NCI-H128 (cell line): ENCODE measurements at regions not wholly inside any gene's neighbourhood (a gene's known extent, or its start where the extent isn't known, plus 50 kb on each side); places are given as distances from the start of the nearest gene placed in this dataset.

Source experiments
- DNase-seq: peaks from one replicate; lab custom pipeline; 2025; ENCODE audit not compliant: unreplicated experiment; lab: John Stamatoyannopoulos, UW

DNA sequence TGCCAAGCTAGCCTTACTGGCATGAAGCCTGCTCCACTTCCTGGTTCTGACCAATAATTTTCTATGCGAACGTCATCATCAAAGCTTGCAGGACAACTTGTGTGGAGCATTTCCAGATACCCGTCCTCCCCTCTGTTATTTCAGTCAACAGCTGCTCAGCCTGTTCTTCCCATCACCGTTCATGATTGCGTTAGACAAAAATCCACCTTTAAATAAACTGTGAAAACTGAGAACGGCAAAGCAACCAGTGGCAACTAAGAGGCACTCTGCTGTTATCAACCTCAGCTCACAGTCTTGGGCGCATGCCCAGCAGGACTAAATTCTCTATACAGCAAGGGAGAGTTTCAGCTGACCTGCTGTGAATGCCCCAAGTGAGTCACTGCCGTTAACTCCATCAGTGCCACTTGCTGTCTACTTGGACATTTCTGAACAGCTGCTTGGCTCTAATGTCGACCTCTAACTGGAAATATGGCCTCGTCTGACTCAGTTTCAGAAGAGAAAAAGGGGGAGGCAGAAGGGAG lies 207.4 kb upstream of the RUNX1 start:
- peak; percentile 45 for DNase-seq

DNA sequence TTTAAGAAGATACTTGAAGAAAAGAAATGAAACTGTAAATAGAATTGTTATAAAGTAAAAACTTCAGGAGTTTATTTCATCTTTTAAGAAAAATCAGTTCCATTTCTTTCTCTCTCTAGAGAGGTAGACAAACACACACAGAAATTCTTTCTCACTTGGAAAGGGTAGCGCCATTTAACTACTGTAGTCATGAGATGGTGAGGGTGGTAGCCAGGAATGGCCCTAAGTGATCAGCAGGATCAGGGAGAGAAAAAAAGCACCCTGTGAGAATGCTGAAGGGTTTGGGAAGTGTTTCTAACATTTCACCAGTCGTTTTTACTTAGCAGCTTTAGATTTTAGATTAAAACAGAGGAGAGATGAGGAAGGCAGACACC lies 205.7 kb upstream of the RUNX1 start:
- DNase-seq: no peak

DNA sequence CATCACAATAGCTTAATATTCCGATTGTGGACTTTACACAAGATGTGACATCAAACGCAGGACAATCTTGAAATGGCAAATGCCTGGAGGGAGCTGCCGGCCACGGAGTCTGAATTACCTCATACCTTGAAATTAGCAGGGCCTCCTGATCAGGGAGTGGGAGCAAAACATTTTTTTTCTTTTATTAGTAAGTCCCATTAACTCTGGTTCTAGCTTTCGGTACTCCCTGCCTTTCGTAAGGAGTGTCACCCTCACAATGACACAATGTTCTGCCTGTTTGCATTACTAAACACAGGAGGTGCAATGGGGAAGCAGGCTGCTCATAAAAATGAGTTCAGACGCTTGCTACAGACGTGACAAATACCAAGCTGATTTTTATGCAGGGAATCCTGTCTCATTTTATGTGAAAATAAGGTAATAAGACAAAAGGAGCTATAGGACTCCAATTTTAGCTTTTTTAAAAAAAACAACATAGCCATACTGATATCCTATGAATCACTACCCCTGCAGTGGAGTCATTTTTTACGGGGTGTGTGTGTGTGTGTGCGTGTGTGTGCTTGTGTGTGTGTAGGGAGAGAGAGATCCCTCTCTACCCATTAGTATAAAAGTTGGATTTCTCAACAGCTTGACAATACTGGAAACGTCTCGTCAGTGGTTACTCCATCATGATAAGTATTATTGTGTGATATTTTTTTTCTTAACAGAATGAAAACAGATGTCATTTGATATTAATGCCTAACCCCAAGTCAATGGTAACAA lies 205.1 kb upstream of the RUNX1 start:
- DNase-seq: no peak

DNA sequence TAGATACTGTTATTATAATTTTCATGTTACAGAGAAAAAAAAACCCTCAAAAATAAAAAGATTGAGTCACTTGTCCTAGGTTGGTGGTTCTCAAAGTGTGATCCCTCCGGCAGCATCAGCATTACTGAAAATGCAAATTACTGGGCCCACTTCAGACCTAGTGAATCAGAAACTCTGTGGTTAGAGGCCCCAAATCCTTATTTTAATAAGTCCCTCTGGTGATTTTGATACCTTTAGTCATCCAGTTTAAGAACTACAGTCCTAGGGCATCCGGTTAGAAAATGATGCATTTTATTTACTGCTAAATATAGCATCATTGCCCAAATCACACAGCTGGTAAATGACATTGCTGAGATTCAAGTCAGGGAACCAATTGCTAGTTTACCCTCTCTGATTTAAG lies 203.7 kb upstream of the RUNX1 start:
- no peak for DNase-seq

DNA sequence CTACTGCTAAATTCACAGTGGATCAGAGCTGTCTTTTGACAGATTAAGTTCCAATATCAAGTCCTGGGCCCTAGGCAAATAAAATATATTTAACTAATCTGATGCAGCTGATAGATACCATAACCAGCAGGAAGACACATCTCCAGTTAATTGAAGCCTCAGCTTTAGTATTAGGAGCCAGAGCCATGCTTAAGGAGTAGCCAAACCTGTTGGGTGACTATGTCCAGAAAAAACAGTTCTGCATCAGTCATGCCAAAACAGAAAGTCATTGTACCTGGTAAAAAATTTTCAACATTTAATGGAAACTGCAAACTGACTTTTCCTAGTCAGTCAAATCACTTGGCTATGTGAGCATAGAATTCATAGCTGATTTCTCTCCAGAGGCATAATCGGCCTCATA lies 200.5 kb upstream of the RUNX1 start:
- DNase-seq: no peak

DNA sequence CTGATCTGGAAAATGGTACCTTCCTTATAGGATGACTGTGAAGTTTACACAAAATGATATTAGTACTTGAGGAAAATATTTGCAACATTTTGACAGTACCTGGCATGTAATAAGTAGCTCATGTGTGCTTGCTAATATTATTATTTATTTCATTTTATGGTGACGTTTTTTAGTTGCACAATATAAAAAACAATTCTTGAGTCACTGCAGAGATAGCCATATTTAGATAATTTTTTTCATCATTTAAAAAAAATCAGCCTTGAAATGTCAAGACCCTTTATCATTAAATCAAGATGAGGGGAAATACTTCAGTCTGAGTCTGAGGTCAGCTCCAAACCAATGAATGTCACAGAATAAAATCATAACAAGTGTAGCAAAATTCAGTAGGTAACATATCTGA lies 196.8 kb upstream of the RUNX1 start:
- DNase-seq: no peak

DNA sequence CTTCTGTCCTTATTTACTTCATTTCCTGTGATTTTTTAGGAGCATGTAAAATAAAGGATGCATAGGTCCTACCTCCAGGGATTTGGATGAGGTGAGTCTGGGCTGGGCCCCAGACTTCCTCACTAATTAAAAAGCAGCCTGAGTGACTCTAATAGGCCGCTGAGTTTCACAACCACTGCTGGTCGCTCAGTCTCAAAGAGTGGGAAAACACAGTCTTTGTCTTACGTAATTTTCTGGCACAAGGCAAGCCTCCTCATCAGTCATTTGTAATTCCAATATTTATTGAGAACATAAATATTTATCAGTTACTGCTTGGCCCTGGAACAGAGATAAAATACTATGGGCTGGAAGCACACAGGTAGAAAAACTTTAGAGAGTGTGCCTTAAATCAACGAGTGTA lies 195.4 kb upstream of the RUNX1 start:
- DNase-seq: no peak

DNA sequence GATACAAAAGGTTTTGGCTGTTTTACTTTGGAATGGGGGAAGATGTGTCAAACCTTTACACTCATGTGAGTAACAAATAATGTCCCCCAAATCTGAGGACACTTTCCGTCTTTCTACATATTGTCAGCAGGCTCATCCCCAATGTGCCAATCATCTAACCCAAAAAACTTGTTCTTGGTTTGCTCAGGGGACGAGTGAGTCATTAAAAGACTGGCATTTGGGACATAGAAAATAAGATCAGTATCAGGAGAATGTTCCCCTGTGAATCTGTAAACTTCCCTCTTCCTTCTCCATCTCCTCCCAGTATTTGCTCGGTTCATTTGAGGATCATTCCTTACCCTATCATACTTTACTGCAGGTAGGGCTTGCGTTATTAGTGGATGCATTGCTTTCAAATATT lies 194.1 kb upstream of the RUNX1 start:
- no peak for DNase-seq

DNA sequence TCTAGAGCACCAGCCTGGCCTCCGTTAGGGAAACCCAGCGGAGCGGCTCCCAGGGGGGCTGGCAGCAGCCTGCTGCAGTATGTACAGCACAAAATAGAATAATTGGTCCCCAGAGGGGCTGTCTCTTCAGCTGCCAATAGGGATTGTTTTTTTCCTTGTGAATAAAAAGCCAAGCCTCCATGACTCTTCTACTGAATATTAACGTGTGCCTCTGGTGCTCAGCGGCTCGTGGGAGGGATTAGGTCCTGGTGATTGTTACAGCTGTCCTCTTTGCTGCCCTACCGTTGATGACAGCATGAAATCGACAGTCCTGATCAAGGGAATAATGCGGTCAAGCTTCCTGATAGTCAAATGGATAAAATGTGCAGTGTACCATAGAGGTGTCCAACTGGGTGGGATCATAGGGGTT lies 190.7 kb upstream of the RUNX1 start:
- DNase-seq: peak; percentile 59

DNA sequence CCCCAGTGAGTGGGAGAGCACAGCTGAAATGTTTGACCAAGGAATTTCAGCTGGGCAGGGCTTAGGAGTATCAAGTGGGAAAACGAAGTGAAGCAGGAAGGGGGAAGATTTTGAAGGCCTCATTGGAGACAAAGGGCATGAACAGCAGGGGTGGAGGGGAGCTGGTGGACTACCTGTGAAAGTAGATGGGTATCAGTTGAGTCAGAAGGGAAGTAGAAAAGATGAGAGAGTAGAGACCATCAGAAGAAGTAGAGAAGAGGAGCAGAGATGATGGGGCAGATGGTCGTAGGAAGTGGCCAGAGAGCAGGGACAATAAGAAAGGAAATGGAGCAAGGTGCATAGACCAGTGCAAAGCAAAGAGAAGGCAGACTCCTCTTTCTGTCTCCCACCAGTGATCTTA lies 189.0 kb upstream of the RUNX1 start:
- DNase-seq: no peak

DNA sequence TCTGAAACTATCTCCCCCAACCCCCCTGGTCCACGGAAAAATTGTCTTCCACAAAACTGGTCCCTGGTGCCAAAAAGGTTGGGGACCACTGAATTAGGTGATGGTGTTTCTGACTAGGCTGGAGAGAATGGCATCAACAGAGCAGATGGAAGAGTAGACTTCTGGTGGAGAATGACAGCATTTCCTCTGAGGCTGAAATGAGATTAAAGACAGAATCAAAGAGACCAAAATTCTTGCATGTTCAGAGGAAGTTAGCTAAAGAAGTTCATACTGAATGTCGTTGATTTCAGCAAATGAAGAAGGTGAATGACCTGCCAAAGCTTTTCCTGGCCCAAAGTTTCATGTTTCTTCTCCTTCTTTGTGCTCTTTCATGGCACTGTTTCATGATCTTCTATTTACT lies 188.2 kb upstream of the RUNX1 start:
- no peak for DNase-seq

DNA sequence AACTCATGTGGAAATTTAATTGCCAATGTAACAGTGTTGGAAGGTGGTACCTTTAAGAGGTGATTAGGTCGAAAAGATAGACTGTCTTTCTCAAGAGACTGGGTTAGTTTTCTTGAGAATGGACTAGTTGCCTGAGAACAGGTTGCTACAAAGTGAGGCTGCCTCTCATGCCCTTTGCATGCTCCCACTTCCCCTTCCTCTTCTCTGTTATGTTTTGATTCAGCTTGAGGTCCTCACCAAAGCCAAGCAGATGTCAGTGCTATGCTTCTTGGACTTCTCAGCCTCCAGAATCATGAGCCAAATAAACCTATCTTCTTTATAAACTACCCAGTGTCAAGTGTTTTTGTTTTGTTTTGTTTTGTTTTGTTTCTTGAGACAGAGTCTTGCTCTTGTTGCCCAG lies 187.0 kb upstream of the RUNX1 start:
- DNase-seq: no peak

DNA sequence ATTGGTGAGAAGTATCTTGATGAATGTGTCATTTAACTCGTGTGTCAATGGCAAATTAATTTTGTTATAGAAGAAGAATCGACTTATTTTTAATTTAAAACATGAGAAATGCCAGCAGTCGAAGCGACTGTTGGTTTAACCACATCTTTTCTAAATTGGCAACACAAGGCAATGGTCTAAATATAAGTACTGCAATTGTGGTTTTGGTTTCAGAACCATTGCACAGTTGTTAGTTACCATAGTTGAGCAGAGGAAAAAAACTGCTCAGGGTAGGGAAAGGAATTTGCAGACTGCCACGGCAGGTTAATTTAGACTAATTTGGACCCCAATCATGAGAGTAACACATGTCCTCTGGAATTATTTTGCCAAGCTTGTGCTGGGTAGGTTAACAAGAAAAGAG lies 185.6 kb upstream of the RUNX1 start:
- DNase-seq: no peak

DNA sequence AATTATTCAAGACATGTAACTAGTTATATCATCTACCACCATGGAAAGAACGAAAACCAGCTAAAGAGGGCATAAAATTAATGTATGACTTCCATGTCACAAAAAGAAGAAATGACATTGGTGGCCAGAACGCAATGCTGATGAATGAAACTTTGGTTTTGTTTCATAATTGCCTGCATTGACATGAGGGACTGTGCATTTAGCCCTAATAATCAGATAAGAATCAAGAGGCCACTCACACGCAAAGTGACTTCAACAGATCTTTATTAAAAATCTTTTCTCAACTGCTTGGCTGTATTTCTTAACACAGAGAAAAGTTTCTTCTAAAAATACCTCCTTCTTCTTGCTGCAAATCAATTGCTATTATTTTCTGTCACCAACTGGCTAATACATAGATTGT lies 184.7 kb upstream of the RUNX1 start:
- no peak for DNase-seq

DNA sequence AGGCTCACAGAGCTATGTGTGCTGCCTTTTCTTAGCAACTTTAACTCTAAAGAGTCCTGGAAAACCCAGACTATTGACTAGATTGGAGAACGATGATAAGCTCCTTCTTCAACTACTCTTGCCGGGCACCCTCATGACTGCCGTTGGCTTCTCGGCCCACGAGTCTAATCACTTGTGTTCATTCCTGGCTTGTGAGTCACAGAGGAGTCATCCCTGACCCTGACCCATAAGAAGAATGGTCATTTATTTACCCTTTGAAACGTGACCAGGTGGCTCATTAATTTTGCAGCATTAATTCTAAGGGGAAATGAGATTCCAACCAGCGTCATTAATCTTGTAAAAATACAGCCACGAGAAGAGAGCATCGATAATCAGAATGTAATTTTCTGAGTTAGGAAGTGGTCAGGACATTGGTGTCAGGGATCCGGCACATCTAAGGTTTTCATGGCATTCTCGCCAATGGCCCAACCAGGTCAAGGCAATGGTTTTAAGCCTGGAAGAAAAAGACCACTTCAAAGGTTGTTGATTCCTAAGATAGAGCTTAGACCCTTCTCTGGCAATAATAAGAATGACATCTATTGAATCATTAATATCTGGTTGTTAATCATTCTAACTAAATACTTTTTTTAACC lies 183.6 kb upstream of the RUNX1 start:
- DNase-seq: no peak

DNA sequence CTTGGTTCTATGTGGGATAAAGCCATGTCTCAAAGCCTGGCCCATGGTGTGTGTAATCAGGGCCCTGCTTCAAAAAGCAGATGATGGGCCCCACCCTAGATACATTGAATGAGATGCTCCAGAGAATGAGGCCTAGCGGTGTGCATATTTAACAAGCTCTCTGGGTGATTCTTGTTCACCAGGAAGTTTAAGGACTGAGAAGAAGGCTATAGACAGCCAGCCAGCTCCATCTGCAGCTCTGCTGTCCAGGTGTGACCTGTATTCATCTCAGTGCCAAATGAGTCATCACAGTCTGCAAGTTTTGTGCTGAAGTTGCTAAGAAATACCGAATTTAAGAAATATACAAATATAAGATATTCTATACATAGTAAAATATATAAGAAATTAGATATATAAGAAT lies 182.0 kb upstream of the RUNX1 start:
- no peak for DNase-seq

DNA sequence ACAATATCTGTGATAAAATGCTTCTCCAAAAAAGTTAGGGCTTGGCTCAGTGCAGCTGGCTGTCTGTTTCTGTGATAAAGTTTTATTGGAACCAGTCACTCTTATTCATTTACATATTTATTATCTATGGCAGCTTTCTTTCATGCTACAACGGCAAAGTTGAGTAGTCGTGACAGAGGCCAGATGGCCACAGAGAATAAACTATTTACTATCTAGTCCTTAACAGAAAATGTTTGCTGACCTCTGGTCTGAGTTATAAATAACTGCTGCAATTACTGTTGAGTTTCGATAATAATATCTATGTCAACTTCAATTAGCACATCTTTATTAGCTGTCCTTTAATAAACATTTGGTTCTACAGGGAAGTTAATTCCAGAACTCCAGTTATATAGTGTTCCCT lies 180.2 kb upstream of the RUNX1 start:
- no peak for DNase-seq

DNA sequence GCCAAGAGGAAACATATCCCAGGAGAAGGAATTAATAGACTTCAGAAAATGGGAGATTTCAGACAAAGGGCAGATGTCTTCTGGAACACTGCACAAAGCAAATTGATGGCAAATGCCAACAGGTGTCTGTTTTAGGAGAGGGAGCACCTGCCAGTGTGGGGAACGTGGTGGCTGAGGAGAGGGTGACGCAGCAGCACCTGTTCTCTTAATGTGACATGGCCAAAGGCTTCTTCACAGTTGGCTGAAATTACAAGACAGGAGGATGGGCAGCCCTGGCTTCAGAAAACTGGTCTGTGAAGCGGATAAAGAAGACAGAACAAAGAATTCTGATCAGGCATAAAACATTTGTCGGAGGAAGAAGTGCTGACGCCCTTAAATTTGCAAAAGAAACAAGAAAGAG lies 178.7 kb upstream of the RUNX1 start:
- DNase-seq: peak; percentile 49

DNA sequence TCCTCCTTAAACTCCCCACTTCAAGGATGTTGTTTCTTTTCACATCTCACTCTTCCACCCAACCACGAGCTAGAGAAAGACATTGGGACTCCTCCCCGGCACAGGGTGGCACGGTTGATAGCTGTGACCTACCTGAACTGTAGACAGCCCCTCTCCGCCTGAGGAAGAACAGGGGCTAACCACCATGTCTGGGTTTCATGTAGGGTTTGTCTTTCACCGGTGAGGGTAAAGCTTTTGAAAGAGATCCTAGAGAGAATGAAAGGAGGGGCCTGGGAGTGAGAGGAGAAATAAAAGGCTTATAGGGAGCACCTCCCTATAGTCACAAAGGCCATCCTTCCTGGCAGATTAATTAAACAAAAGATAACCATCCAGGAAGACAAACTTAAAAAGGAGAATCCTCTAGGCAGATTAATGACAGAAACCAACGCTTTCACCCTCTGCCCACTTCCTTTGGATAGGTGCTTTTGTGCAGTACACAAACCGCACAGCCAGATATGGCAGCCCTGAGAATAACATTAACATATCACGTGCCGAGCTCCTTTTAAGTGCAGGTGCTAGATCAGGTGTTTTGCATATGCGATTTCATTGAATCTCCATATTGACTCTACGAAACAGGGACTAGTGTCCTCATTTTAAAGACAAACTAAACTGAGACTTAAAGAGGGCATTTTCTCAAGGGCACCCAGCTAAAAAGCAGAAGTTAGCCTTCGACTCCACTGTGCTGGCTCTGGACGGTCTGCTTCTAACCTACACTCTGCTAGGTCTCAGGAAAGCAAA lies 178.1 kb upstream of the RUNX1 start:
- no peak for DNase-seq

DNA sequence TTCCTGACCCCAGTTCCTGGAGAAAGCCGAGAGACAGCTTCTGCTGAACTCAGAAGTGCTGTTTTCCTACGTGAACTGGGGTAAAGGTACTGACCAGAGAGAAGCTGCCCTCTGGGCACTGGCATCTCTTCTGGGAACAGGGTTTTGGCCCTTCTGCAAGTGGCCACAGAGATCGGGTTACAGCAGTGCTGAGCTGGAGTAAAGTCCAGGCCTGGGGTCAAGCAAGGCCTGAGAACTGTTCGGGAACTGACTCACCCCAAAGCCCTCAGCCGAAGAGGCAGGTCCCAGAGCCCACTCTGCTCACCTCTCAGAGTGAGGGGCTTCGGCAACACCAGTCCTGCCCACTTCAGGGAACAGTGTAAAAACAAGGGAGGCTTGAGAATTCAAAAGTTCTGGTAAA lies 177.2 kb upstream of the RUNX1 start:
- no peak for DNase-seq

DNA sequence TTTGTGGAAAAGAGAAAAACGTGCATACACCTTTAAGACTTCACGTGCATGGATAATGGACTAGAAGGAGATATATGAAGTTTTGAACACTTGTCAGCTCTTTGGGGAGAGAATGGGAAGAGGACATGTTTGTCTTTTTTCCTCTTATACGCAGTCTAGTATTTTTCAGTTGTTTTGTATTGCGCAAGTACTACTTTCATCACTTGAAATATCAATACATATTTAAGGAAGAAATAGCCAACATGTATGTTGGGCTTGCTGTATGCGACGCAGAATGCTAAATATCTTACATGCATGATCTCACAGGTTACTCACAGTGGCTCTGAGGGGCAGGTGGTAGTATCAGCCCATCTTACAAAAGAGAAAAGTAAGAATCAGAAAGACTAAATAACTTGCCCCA lies 176.5 kb upstream of the RUNX1 start:
- DNase-seq: no peak

DNA sequence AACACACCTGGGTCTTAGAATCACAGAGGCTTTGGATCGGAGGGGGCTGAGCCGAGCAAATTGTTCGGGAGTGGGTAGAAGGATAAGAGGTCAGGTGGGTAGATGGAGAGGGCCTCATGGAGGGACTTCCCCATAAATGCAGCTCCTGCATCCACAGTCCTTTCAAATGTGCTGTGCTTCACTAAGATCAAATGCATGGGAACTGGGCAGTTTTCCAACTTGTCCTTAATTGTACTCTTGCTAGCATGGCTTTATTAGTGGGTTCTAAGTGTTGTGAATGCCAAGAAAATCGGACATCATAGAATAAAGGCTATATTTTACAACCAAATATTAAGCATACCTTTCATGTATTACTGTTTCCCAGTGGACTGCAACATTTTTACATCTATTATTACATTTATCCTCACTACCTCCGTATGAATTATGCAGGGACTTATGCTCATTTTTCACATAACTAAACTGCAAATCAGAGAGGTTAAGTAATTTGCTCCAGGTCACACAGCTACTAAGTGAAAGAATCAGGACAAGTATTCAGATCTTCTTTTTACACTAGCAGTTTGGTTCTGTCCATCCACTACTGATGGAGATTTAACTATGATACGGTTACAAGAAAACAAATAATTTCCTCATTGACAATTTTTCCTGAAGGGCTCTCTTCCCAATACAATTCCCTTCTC lies 174.5 kb upstream of the RUNX1 start:
- peak; percentile 22 for DNase-seq
